ENCODE measurements at regions not wholly inside any gene's neighbourhood (a gene's known extent, or its start where the extent isn't known, plus 50 kb on each side); places are given as distances from the start of the nearest gene placed in this dataset.

GRCh38 chr6:149220882-149221773, 96.4 kb upstream of the TAB2 start:
- no peak for DNase-seq (ENCODE audit: low read depth)
- no peak overlapping the region for H3K4me3 ChIP-seq (ENCODE audit: low read depth, low read length)
- TF ChIP-seq CTCF (IDR thresholded peaks at IDR 0.05; ENCODE audit: low read depth, low read length, missing control alignments) = no peak

GRCh38 chr6:149221774-149222070, 95.8 kb upstream of the TAB2 start:
- H3K4me3 ChIP-seq (ENCODE audit: low read depth, low read length) = no peak overlapping the region
- TF ChIP-seq CTCF (IDR thresholded peaks at IDR 0.05; ENCODE audit: low read depth, low read length, missing control alignments) = no peak
- DNase-seq (ENCODE audit: low read depth) = no peak

- no peak for TF ChIP-seq CTCF (IDR thresholded peaks at IDR 0.05; ENCODE audit: low read depth, low read length, missing control alignments)
- no peak for DNase-seq (ENCODE audit: low read depth)
- H3K4me3 ChIP-seq (ENCODE audit: low read depth, low read length) = no peak overlapping the region
Observed at GRCh38 chr6:149223120-149223903, 94.2 kb upstream of the TAB2 start.

GRCh38 chr6:149223904-149224351, 93.6 kb upstream of the TAB2 start:
- H3K4me3 ChIP-seq (ENCODE audit: low read depth, low read length) = no peak overlapping the region
- no peak for TF ChIP-seq CTCF (IDR thresholded peaks at IDR 0.05; ENCODE audit: low read depth, low read length, missing control alignments)
- no peak for DNase-seq (ENCODE audit: low read depth)

- no peak for TF ChIP-seq CTCF (IDR thresholded peaks at IDR 0.05; ENCODE audit: low read depth, low read length, missing control alignments)
- no peak overlapping the region for H3K4me3 ChIP-seq (ENCODE audit: low read depth, low read length)
- DNase-seq (ENCODE audit: low read depth) = no peak
Observed at GRCh38 chr6:149224399-149224798, 93.1 kb upstream of the TAB2 start.

GRCh38 chr6:149225370-149225769, 92.1 kb upstream of the TAB2 start:
- no peak for TF ChIP-seq CTCF (IDR thresholded peaks at IDR 0.05; ENCODE audit: low read depth, low read length, missing control alignments)
- DNase-seq (ENCODE audit: low read depth) = no peak
- no peak overlapping the region for H3K4me3 ChIP-seq (ENCODE audit: low read depth, low read length)
